HG03095 (cell line): ENCODE measurements at regions not wholly inside any gene's neighbourhood (a gene's known extent, or its start where the extent isn't known, plus 50 kb on each side); places are given as distances from the start of the nearest gene placed in this dataset.

ENCODE experiments used
- ATAC-seq: cut with Tn5 transposase; IDR thresholded peaks from one replicate; pipeline ENCODE4 v1.9.1; 2021; ENCODE audit warnings: moderate library complexity; ENCODE audit not compliant: unreplicated experiment

- ATAC-seq = no peak
Measured at GRCh38 chr5:10077791-10078545, 171.7 kb downstream of the ATPSCKMT start.

DNA sequence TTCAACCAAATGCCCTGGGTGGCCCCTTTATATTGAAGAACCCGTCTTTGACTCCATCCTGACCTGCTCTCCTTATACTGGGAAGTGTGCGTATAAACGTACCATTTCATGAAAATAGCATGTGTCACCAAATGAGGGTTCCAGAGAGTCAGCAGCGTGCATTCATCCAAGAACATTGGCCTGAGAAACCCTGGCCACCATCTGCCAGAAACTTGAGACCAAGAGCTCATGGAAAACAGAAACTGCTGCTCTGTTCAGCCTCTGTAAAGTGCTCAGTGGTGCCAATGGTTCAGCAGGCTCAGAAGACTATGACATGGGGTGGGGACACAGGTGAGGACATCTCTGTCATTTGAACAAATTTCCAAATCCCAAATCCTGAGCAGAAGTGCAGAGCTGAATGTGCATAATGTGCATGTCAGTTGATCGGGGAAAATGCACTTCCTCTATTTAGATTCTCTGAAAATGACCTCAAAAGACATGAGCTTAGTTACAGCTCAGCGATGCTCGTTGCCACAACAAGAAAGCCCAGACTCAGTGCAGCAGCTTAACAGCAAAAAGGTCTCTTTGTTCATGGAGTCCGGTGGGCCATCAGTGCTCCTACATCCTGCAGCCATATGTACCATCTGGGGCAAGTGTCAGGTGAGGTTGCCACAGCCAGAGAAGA, 176.1 kb downstream of the ATPSCKMT start:
- ATAC-seq = no peak

- ATAC-seq = no peak
Measured at GRCh38 chr5:10069637-10070313, 179.9 kb downstream of the ATPSCKMT start.

DNA sequence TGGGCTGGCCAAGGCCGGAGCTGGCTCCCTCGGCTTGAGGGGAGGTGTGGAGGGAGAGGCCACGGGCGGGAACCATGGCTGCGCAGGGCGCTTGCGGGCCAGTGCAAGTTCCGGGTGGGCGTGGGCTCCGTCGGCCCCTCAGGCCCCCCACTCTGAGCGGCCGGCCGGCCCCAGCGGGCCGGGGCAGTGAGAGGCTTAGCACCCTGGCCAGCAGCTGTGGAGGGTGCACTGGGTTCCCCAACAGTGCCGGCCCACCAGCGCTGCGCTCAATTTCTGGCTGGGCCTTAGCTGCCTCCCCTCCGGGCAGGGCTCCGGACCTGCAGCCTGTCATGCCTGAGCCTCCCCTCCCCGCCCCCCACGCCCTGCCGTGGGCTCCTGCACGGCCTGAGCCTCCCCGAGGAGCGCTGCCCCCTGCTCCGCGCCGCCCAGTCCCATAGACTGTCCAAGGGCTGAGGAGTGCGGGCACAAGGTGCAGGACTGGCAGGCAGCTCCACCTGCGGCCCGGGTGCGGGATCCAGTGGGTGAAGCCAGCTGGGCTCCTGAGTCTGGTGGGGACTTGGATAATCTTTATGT, 184.2 kb downstream of the ATPSCKMT start:
- no peak for ATAC-seq

DNA sequence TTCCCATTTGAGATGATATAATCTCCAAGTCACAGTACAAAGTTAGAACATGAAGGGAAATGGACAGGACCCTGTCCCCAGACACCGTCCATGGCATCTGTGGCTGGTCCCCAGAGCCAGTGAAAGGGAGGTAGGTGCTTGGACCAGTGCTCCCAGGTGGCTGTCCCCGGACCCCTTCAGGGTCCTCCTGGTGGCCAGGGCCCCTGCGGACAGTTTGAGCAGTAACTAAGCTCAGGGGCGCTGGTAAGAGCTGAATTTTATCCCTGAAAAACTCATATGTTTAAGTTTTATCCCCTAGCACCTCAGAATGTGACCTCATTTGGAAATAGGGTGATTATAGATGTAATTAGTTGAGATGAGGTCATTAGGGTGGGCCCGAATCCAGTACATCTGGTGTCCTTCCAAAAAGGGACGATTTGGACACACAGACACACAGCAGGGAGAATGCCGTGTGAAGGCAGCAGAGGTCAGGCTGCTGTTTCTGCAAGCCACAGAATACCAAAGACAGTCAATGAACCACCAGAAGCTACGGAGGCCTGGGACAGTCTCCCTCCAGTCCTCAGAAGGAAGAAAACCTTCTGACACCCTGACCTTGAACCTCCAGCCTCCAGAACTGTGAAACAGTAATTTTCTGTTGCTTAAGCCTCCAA, 185.0 kb downstream of the ATPSCKMT start:
- ATAC-seq = no peak

GRCh38 chr5:10063997-10064396, 185.7 kb downstream of the ATPSCKMT start:
- no peak for ATAC-seq

- no peak for ATAC-seq
Measured at GRCh38 chr5:10059980-10060379, 189.7 kb downstream of the ATPSCKMT start.

DNA sequence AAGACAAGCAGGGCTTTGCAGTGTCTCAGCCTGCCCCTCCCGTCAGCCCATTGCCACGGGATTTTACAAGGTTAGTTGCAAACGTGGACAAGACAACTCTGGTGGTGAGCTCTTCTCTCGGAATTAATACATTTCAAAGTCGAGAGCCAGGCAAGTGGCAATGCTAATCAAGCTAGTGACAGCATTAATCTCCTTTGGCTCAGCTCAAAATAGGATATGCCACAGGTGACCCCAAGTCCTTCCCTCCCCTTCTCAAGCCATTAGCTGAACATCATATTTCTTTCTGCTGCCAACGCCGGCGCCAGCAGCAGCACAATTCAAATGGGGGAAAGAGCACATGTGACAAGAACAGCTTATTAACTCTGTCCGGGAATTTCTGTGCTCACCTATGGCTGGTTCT, 190.1 kb downstream of the ATPSCKMT start:
- ATAC-seq = no peak

- ATAC-seq = no peak
Measured at GRCh38 chr5:10057356-10057755, 192.3 kb downstream of the ATPSCKMT start.

DNA sequence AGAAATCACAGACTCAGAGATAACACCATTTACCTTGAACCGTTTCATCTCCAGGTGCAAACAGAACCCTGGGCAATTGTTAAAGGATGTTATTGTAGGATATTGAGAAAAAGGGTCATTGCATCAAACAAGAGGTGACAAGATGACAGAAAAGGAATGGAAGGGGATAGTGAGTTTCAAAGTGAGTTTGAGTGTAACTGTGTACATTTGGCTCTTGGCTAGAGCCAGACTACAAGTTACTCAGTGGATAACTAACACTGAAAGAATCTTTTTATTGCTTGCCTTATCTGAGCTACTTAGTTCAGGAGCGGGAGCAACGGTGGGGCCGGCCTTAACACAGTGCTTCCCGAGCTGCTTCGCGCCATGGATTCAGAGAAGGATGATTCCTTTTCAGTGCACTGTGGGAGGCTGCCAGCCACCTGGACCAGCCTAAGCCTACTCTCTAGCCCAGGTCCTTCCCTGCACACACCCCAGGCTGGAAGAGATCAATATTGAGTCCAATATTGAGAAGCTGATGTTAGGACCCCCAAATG, 193.4 kb downstream of the ATPSCKMT start:
- ATAC-seq = no peak

DNA sequence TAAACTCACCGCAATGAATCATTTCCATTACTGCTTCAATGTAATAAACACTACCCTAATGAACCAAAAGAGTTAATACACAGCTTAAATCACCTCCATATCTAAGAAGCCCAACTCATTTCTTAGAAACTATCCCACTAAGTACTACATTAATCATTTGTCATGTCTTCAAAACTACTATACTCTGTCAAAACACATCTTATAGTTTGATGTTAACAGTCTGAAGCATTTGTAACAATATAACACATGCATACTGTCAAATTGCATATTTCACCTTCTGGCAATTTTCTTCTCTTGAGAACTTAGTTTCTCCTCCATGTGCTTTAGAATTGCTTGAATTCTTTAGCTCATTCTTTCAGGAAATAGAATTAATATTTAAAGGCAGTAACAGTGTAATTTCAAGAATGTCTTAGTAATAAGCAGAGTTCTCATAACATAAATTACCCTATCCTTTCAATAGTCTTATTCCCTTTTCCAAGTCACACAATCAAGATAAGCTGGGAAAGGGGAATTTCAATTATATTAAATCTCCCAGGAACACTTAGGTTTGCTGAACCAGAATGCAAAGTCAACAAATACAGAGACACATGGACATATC, 199.7 kb downstream of the ATPSCKMT start:
- no peak for ATAC-seq

DNA sequence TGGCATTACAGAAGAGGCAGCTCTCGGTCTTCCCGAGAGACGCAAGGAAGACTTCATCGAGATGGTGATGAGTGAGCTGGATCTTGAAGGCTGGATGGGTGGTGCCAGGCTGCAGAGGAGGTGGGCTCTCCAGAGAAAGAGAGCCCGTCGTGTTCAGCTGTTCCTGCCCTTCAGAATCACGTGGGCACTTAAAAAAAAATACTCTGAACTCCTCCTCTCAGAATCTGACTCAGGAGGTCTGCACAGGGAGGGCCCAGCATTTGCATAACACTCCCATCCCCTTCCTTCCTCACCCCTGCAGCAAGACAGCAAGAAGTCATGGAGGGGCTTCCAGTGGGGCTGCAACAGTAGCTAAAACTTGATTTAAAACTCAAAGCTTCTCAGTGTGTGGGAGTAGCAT, 203.0 kb downstream of the ATPSCKMT start:
- no peak for ATAC-seq

- no peak for ATAC-seq
Measured at GRCh38 chr5:10045376-10045775, 204.3 kb downstream of the ATPSCKMT start.

DNA sequence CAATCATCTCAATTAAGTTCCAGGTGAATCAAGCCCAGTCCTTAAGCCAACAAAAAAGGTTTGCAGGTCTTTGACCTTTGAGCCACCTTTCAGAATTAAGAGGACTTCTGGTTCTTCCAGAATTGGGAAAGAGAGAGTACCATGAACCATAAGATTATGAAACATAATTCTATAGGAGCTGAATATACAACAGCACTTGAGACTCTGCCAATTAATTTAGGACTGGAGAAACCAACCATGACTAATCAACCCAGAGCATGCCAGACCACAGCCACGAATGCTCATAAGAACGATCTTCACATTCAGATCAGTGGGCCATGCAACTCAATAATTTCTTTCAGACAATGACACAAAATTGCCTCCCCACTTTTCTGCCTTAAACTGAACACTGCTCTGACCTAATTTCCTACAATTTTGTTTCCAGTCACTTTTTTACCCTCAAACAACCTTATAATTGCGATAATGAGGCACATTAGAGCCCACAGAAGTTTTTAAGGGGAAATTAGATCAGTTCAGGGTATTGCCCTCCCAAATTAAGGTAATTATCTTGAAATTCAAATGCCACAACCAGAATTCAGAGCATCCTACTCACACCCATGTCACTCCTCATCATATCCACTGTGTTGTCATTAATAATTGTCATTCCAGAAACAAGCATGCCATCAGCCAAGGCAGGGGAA, 213.4 kb downstream of the ATPSCKMT start:
- ATAC-seq = no peak

GRCh38 chr5:10034001-10034400, 215.7 kb downstream of the ATPSCKMT start:
- no peak for ATAC-seq

DNA sequence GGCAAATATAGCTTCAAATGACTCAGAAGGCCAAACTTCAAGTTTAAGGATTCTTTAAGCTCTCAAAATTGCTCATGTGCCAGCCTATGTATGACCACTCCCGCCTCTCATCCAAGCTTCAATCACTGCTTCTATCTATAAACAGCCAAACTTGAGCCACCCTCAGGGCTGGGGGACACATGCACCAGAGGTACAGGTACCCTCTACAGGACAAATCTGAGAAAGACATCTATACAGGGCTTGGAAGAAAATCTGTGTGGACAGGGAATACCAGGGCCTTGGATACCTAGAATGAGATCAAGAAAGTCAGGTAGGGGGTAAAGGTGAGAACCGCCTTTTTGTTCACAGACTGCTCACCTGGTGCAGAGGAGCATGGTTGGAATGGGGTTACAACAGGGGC, 217.9 kb downstream of the ATPSCKMT start:
- ATAC-seq = no peak

DNA sequence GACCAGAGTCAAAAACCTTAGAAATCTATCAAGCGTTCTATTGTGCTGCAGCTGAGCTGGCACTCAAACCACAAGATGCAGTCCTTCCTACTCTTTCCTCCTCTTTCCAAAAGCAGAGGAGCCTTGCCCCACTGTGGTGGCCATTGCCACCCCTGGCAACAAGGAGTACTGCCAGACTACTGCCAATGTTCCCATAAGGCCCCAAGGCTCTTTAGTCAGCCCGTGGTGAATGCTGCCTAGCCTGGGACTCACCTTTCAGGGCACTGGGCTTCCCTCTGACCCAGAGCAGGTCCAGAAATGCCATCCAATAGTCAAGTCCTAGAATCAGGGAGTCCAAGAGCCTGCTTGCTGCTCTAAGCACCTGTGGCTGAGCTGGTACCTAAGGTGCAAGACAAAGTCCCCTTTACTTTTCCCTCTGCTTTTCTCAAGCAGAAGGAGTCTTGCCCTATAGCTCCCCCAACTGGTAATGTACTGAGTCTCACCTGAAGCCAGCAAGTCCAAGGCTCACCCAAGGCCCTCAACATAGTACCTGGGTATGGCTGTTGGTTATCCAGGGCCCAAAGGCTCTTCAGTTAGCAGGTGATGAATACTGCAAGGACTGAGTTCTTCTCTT, 219.4 kb downstream of the ATPSCKMT start:
- ATAC-seq = no peak

DNA sequence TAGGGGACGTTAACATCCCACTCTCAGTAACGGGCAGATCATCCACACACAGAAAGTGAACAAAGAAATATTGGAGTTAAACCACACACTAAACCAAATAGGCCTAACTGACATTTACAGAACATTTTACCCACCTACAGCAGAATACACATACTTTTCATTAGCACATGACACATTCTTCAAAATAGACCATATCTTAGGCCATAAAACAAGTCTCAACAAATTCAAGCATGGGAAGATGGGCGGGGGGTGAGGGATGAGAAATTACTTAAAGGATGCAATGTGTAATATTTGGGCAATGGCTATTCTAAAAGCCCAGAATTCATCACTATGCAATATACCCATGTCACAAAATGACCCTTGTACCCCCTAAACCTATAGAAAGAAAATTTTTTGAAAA, 226.2 kb downstream of the ATPSCKMT start:
- ATAC-seq = no peak

GRCh38 chr5:10021248-10021647, 228.4 kb downstream of the ATPSCKMT start:
- ATAC-seq = no peak

GRCh38 chr5:10019236-10019635, 230.5 kb downstream of the ATPSCKMT start:
- no peak for ATAC-seq
